Glomerular visceral epithelial cell (primary cell): ENCODE measurements at regions not wholly inside any gene's neighbourhood (a gene's known extent, or its start where the extent isn't known, plus 50 kb on each side); places are given as distances from the start of the nearest gene placed in this dataset.

Experiments
- DNase-seq: peaks from one replicate; pipeline ENCODE4 v3.0.0-alpha.2; 2016; ENCODE audit errors: extremely low spot score

GRCh38 chr4:188536826-188537225 is 397.6 kb downstream of the TRIML1 start:
- no peak for DNase-seq

GRCh38 chr4:188550296-188550695 is 411.1 kb downstream of the TRIML1 start:
- DNase-seq, result peak; percentile 36

GRCh38 chr4:188551156-188551555 is 411.9 kb downstream of the TRIML1 start:
- DNase-seq, result peak; percentile 46

GRCh38 chr4:188552741-188553275 is 413.6 kb downstream of the TRIML1 start:
- no peak for DNase-seq

GRCh38 chr4:188554413-188554812 is 415.2 kb downstream of the TRIML1 start:
- DNase-seq, result no peak

GRCh38 chr4:188573104-188573503 is 433.9 kb downstream of the TRIML1 start:
- DNase-seq, result no peak

- DNase-seq, result no peak
Measured at GRCh38 chr4:188578657-188579056, 439.4 kb downstream of the TRIML1 start.

- no peak for DNase-seq
Measured at GRCh38 chr4:188596021-188596420, 456.8 kb downstream of the TRIML1 start.

GRCh38 chr4:188603646-188604045 is 464.4 kb downstream of the TRIML1 start:
- peak; percentile 35 for DNase-seq

- no peak for DNase-seq
Measured at GRCh38 chr4:188606635-188607034, 467.4 kb downstream of the TRIML1 start.

GRCh38 chr4:188611143-188611542 is 471.9 kb downstream of the TRIML1 start:
- no peak for DNase-seq

- DNase-seq, result no peak
Measured at GRCh38 chr4:188612659-188613058, 473.4 kb downstream of the TRIML1 start.

- DNase-seq, result peak; percentile 71
Measured at GRCh38 chr4:188613976-188614375, 474.7 kb downstream of the TRIML1 start.

- no peak for DNase-seq
Measured at GRCh38 chr4:188619456-188620149, 480.4 kb downstream of the TRIML1 start.

GRCh38 chr4:188620608-188621007 is 481.4 kb downstream of the TRIML1 start:
- no peak for DNase-seq

GRCh38 chr4:188623314-188623854 is 484.1 kb downstream of the TRIML1 start:
- DNase-seq, result no peak

- no peak for DNase-seq
Measured at GRCh38 chr4:188624370-188624769, 485.1 kb downstream of the TRIML1 start.

GRCh38 chr4:188627892-188628291 is 488.7 kb downstream of the TRIML1 start:
- DNase-seq, result no peak

- no peak for DNase-seq
Measured at GRCh38 chr4:188639479-188640100, 500.3 kb downstream of the TRIML1 start.

GRCh38 chr4:188647820-188648370 is 508.7 kb downstream of the TRIML1 start:
- no peak for DNase-seq

GRCh38 chr4:188649635-188650034 is 510.4 kb downstream of the TRIML1 start:
- DNase-seq, result no peak

- no peak for DNase-seq
Measured at GRCh38 chr4:188650516-188650915, 511.3 kb downstream of the TRIML1 start.

- DNase-seq, result no peak
Measured at GRCh38 chr4:188657365-188657764, 518.1 kb downstream of the TRIML1 start.
